ENCODE measurements at regions not wholly inside any gene's neighbourhood (a gene's known extent, or its start where the extent isn't known, plus 50 kb on each side); places are given as distances from the start of the nearest gene placed in this dataset.

- TF ChIP-seq EZH2 (IDR thresholded peaks at IDR 0.05; ENCODE audit: borderline replicate concordance, low read depth, low read length) (no peak), RBBP5 (IDR thresholded peaks at IDR 0.05; ENCODE audit: borderline replicate concordance, insufficient read depth, low read length, poor library complexity, severe bottlenecking) (no peak), ESRRB (CRISPR knock-in tag; IDR thresholded peaks at IDR 0.05; ENCODE audit: borderline replicate concordance) (no peak), JUN (IDR thresholded peaks at IDR 0.05; ENCODE audit: borderline replicate concordance, low read depth, low read length) (no peak), JUN (CRISPR knock-in tag; IDR thresholded peaks at IDR 0.05; ENCODE audit: borderline replicate concordance) (no peak), CEBPB (tag; IDR thresholded peaks at IDR 0.05) (no peak), FOXA1 (IDR thresholded peaks at IDR 0.05; ENCODE audit: borderline replicate concordance) (no peak), ZNF277 (CRISPR knock-in tag; IDR thresholded peaks at IDR 0.05; ENCODE audit: borderline replicate concordance) (no peak), DDX20 (tag; IDR thresholded peaks at IDR 0.05; ENCODE audit: low read depth) (no peak), THRAP3 (IDR thresholded peaks at IDR 0.05; ENCODE audit: borderline replicate concordance) (no peak), ZNF23 (CRISPR knock-in tag; IDR thresholded peaks at IDR 0.05) (no peak), PML (IDR thresholded peaks at IDR 0.05; ENCODE audit: low read length) (no peak)
- TF ChIP-seq, protein P1, sequence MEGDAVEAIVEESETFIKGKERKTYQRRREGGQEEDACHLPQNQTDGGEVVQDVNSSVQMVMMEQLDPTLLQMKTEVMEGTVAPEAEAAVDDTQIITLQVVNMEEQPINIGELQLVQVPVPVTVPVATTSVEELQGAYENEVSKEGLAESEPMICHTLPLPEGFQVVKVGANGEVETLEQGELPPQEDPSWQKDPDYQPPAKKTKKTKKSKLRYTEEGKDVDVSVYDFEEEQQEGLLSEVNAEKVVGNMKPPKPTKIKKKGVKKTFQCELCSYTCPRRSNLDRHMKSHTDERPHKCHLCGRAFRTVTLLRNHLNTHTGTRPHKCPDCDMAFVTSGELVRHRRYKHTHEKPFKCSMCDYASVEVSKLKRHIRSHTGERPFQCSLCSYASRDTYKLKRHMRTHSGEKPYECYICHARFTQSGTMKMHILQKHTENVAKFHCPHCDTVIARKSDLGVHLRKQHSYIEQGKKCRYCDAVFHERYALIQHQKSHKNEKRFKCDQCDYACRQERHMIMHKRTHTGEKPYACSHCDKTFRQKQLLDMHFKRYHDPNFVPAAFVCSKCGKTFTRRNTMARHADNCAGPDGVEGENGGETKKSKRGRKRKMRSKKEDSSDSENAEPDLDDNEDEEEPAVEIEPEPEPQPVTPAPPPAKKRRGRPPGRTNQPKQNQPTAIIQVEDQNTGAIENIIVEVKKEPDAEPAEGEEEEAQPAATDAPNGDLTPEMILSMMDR (IDR thresholded peaks at IDR 0.05 in 2 of 3, conservative IDR thresholded peaks at IDR 0.05 in 1 of 3; ENCODE audit: insufficient read depth in 2 of 3, low read depth in 1 of 3, low read length in 3 of 3) = no peak
Measured at GRCh38 chr13:74316547-74316946, 182.3 kb upstream of the KLF12 start.

Measured in K562 (cell line).